Glutamatergic neuron (in vitro differentiated cells): ENCODE measurements at regions not wholly inside any gene's neighbourhood (a gene's known extent, or its start where the extent isn't known, plus 50 kb on each side); places are given as distances from the start of the nearest gene placed in this dataset.

ENCODE experiments used
- DNase-seq: peaks from one replicate; pipeline ENCODE4 v3.0.0; 2022
- H3K27ac Mint-ChIP-seq: one replicate; pipeline ENCODE4 v1.8.0; 2020; ENCODE audit warnings: mild to moderate bottlenecking, mixed read lengths, inconsistent platforms; ENCODE audit not compliant: unreplicated experiment
- H3K27me3 Mint-ChIP-seq: one replicate; pipeline ENCODE4 v1.8.0; 2020; ENCODE audit warnings: mild to moderate bottlenecking, moderate library complexity, mixed read lengths, inconsistent platforms; ENCODE audit not compliant: unreplicated experiment
- H3K36me3 Mint-ChIP-seq: one replicate; pipeline ENCODE4 v1.8.0; 2020; ENCODE audit warnings: mild to moderate bottlenecking, mixed read lengths, inconsistent platforms; ENCODE audit not compliant: unreplicated experiment
- H3K4me1 Mint-ChIP-seq: one replicate; pipeline ENCODE4 v1.8.0; 2020; ENCODE audit warnings: mild to moderate bottlenecking, low read depth, mixed read lengths, inconsistent platforms; ENCODE audit not compliant: unreplicated experiment
- H3K4me3 Mint-ChIP-seq: one replicate; pipeline ENCODE4 v1.8.0; 2020; ENCODE audit warnings: mild to moderate bottlenecking, mixed read lengths, inconsistent platforms; ENCODE audit not compliant: unreplicated experiment
- H3K9me3 Mint-ChIP-seq: one replicate; pipeline ENCODE4 v1.8.0; 2020; ENCODE audit warnings: mild to moderate bottlenecking, moderate library complexity, mixed read lengths, inconsistent platforms; ENCODE audit not compliant: unreplicated experiment
- TF ChIP-seq, protein P1 (sequence below): fragments of 200-600 bp; sonication (generic); IDR thresholded peaks from one replicate; pipeline ENCODE4 v1.5.0; 2021; ENCODE audit not compliant: partially characterized antibody, unreplicated experiment

DNA sequence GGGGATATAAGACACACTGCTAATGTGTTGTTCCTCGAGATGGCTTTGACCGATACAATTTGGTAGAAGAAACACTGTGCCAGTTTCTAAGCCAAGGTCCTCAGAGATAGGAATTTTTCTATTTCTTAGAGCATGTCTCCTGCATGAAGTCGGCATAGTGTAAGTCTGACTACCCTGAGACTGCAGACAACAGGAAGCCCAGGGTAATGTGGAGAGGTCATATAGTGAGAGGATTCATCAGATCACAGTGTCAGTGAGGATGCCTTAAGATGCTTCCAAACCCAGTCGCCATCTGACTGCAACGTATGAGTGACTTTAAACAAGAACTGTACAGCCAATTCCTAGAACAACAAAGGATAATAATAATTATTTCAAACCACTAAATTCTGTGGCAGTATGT, 818.3 kb upstream of the GYPC start:
- DNase-seq: no peak
- Mint-ChIP-seq H3K27ac (no peak overlapping the region), H3K4me3 (no peak overlapping the region), H3K27me3 (no peaks in the 10 kb centered on the region), H3K4me1 (peaks cover 12% of the 10 kb centered on the region), H3K9me3 (no peaks in the 10 kb centered on the region), H3K36me3 (no peaks in the 10 kb centered on the region)
- TF ChIP-seq, protein P1, sequence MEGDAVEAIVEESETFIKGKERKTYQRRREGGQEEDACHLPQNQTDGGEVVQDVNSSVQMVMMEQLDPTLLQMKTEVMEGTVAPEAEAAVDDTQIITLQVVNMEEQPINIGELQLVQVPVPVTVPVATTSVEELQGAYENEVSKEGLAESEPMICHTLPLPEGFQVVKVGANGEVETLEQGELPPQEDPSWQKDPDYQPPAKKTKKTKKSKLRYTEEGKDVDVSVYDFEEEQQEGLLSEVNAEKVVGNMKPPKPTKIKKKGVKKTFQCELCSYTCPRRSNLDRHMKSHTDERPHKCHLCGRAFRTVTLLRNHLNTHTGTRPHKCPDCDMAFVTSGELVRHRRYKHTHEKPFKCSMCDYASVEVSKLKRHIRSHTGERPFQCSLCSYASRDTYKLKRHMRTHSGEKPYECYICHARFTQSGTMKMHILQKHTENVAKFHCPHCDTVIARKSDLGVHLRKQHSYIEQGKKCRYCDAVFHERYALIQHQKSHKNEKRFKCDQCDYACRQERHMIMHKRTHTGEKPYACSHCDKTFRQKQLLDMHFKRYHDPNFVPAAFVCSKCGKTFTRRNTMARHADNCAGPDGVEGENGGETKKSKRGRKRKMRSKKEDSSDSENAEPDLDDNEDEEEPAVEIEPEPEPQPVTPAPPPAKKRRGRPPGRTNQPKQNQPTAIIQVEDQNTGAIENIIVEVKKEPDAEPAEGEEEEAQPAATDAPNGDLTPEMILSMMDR: no peak

DNA sequence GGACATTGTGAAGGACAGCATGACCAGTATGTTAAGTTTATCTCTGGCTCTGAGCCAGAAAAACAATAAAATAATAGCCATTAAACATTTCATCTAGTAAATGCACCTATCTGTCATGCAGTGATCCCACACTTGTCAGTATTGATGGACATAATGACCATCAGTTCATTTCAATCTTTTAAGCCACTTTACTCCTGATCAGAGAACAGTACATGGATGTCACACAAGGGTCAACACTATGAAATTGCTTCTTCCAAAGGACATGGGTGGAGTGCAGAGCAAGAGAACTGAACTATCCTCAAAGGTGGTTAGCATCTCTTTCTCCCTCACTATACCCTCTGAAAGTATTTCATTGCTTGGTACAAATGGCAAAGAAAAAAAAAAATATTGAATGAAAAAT, 816.0 kb upstream of the GYPC start:
- no peak for DNase-seq
- no peak overlapping the region for H3K4me3 Mint-ChIP-seq
- H3K27me3 Mint-ChIP-seq: peaks cover 3% of the 10 kb centered on the region
- H3K9me3 Mint-ChIP-seq: no peaks in the 10 kb centered on the region
- TF ChIP-seq, protein P1: no peak
- no peak overlapping the region for H3K27ac Mint-ChIP-seq
- no peaks in the 10 kb centered on the region for H3K36me3 Mint-ChIP-seq
- H3K4me1 Mint-ChIP-seq: peaks cover 15% of the 10 kb centered on the region

DNA sequence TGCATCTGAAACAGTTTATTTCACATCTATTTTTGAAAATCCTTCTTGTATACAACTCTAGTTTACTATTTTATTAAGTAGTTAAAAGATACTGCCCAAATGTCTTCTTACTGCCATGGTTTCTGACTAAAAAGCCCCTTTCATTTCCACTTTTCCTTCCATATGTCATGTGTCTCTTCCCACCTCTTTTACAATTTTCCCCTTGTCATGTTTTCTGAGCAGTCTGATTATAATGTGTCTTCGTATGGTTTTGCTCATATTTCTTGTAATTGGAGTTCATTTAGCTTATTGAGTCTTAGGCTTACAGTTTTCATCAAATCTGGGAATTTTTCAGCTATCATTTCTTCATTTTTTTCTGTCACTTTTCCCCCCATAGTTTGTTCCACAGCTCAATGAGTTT, 813.9 kb upstream of the GYPC start:
- DNase-seq: no peak
- Mint-ChIP-seq H3K9me3 (no peaks in the 10 kb centered on the region), H3K27ac (no peak overlapping the region), H3K4me3 (no peak overlapping the region), H3K4me1 (peaks cover 20% of the 10 kb centered on the region), H3K36me3 (no peaks in the 10 kb centered on the region), H3K27me3 (peaks cover 3% of the 10 kb centered on the region)
- TF ChIP-seq, protein P1: no peak

DNA sequence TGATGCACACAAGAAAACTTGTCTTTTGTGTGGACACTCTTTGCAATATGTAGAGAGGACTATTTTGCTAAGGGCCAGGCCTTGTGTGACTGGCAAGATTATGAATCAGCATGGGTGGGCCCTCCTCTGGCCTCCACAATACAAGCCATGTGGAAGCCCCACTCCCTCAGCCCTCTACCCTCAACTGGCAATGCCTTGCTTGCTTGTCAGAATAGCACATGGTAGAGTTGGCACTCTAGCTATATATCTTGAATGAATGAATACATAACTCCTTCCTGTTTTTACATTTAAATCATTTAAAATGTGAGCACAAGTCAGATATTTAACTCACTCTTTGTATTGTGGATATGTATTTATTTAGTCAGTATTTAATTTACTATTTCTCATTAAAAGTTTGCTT, 805.4 kb upstream of the GYPC start:
- no peaks in the 10 kb centered on the region for H3K27me3 Mint-ChIP-seq
- no peaks in the 10 kb centered on the region for H3K36me3 Mint-ChIP-seq
- peaks cover 1% of the 10 kb centered on the region for H3K4me1 Mint-ChIP-seq
- no peak overlapping the region for H3K27ac Mint-ChIP-seq
- H3K9me3 Mint-ChIP-seq: no peaks in the 10 kb centered on the region
- TF ChIP-seq, protein P1: no peak
- DNase-seq: no peak
- no peak overlapping the region for H3K4me3 Mint-ChIP-seq

DNA sequence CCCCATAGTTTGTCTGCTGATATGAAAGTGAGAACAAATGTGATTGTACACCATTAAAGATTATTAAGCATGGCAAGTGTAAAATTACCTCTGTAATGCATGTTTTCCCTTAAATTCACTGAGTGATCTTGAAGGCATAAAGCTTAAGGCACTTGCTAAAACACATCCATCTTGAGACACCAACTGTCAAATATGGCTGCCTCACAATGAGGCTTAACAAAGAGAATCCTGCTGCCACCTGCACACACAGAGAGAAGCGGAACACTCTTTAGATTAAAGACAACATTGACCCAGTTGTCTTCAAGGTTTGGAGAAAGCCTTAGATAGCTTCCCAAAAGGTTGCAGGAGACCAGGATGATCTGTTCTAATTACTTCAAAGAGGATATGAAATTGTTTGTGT, 803.6 kb upstream of the GYPC start:
- TF ChIP-seq, protein P1: no peak
- H3K27ac Mint-ChIP-seq: no peak overlapping the region
- no peaks in the 10 kb centered on the region for H3K27me3 Mint-ChIP-seq
- no peaks in the 10 kb centered on the region for H3K9me3 Mint-ChIP-seq
- H3K4me3 Mint-ChIP-seq: no peak overlapping the region
- H3K4me1 Mint-ChIP-seq: no peaks in the 10 kb centered on the region
- DNase-seq: no peak
- no peaks in the 10 kb centered on the region for H3K36me3 Mint-ChIP-seq
